ENCODE measurements at regions not wholly inside any gene's neighbourhood (a gene's known extent, or its start where the extent isn't known, plus 50 kb on each side); places are given as distances from the start of the nearest gene placed in this dataset.

DNA sequence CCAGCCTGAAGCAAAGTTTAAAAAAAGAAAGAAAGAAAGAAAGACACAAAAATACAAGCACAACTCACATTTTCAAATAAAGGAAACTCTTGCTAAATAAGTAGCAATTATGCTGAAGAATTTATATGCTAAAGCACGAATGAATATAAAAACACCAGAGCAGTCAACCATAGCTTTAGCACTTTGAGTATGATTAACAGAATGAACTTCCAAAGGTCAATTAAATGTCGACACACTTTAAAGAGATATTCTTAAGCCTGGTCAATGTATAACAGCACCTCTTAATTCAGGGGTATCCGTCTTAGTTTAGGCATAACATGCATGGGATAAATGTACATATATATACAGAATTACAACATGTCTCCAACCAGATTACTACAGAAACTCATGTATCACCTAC, 125.9 kb downstream of the OGFRL1 start:
- 45 to 79% (median 68%) methylated on average over 3 of the region's 3 CpGs for WGBS, 3 donors
- H3K27ac ChIP-seq (ENCODE audit: low read depth, low read length): no peak overlapping the region

GRCh38 chr6:71419217-71420094, 130.8 kb downstream of the OGFRL1 start:
- H3K27ac ChIP-seq (ENCODE audit: low read depth, low read length): peak overlapping the region; percentile 69
- WGBS, 3 donors: 15 to 32% (median 23%) methylated on average over 36 of the region's 36 CpGs

DNA sequence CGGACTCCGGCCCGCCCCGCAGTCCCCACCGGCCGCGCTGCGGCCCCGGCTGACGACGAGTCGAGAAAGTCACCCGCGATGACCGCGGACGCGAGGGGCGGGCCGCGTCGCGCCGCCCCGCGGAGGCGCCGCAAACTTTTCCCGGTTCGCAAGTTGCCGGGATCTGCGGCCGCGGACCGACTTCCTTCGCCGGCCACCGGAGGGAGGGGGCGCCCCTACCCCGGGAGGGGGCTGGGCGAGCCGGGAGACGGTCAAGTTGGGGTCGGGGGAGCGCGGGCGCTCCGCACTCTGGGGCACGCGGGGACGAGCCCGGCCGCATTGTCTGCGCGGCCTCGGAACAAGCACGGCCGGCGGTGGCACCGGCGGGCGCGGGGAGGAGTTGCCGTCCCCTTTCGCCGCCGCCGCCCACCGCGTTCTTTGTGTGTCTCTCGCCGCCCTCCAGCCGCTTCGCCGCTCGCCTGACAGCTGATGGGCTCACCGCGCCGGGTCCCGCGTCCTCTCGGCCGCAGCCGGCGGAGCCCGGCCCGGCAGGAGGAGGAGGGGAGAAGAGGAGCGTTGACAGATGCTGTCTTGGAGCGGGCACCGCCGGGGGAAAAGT, 131.6 kb downstream of the OGFRL1 start:
- peak overlapping the region; percentile 69 for H3K27ac ChIP-seq (ENCODE audit: low read depth, low read length)
- WGBS, 3 donors: 1% methylated on average over 59 to 91 of the region's 91 CpGs

- 3 to 8% (median 5%) methylated on average over 44 to 46 of the region's 46 CpGs for WGBS, 3 donors
- peak overlapping the region; percentile 69 for H3K27ac ChIP-seq (ENCODE audit: low read depth, low read length)
Measured at GRCh38 chr6:71420693-71421328, 132.2 kb downstream of the OGFRL1 start.

GRCh38 chr6:71421611-71422010, 133.0 kb downstream of the OGFRL1 start:
- 81 to 91% (median 90%) methylated on average over 4 of the region's 4 CpGs for WGBS, 3 donors
- no peak overlapping the region for H3K27ac ChIP-seq (ENCODE audit: low read depth, low read length)

DNA sequence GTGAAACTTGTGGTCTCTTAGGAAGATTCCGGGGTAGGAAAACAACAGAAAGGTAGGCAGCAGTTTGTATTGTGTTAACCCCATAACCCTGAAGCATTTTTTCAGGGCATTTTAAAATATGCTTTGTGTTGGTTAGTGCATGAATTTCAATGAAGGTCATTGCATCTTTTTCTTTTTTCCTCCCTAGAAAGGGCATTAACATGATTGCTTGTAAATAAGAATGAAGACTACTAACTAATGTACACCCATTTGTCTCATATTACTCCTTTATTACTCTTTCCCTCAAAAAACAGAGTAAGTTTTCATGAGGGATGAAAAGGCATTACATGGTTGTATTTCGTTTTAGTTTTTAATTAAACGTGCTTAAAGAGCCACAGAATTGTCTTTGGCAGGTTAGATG, 141.4 kb downstream of the OGFRL1 start:
- WGBS, 3 donors: 68 to 83% (median 82%) methylated on average over 3 of the region's 3 CpGs
- H3K27ac ChIP-seq (ENCODE audit: low read depth, low read length): no peak overlapping the region

DNA sequence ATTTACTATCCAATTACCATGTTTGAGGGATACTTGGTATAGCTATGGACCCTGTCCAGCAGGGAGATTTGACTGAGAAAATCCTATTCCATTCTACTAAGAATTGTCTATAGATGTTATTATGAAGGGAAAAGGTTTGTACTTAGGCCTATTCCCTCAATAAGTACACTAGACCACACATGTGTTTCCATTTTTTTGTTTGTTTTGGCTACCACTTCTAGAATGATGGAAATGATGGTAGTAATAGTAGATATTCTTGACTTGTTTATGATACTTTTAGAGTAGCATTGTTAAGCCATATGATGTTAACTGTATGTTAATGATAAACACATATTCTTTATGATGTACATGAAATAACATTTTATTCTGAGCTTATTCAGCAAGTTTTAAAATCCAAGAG, 144.8 kb downstream of the OGFRL1 start:
- no peak overlapping the region for H3K27ac ChIP-seq (ENCODE audit: low read depth, low read length)

- H3K27ac ChIP-seq (ENCODE audit: low read depth, low read length): no peak overlapping the region
- WGBS, 3 donors: 61 to 71% (median 63%) methylated on average over 4 of the region's 4 CpGs
Measured at GRCh38 chr6:71444222-71444621, 155.6 kb downstream of the OGFRL1 start.

GRCh38 chr6:71446057-71446456, 157.4 kb downstream of the OGFRL1 start:
- H3K27ac ChIP-seq (ENCODE audit: low read depth, low read length): no peak overlapping the region
- WGBS, 3 donors: 56 to 75% (median 57%) methylated on average over 2 of the region's 2 CpGs

DNA sequence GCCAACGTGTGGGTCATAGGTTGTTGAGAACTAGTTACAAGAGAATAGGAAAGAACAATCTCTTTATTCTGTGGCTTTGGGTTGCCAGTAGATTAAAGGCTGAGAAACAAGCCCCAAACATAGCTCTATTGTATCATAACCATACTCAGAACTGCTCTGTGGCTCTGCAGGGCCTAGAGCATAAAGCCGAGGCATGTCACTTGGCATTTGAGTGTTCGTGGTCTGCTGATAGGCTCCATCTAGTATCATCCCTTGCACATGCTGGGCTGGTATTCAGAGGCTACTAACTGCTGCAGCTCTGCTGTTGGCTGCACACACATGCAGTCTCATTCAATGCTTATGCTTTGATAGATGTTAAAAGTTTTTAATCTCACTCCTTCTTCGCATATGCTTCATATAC, 157.9 kb downstream of the OGFRL1 start:
- WGBS, 3 donors: 71 to 77% (median 72%) methylated on average over 4 of the region's 4 CpGs
- no peak overlapping the region for H3K27ac ChIP-seq (ENCODE audit: low read depth, low read length)

- WGBS, 3 donors: 61 to 72% (median 68%) methylated on average over 5 of the region's 5 CpGs
- H3K27ac ChIP-seq (ENCODE audit: low read depth, low read length): no peak overlapping the region
Measured at GRCh38 chr6:71452697-71453370, 164.2 kb downstream of the OGFRL1 start.

DNA sequence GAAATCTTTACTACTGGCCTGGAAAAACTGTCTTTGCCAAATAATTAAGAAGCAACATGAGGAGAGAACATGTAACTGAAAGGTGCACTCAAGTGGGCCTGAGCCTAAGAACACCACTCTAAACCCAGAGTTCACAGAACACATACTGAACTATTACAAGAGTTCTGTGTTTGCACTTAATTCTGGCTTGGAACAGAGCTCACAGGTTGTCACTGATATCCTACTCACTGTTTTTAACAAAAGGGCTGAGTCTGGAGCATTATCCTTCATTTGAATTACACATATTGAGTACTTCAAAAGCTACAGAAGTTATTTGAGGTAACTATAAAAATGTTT, 164.7 kb downstream of the OGFRL1 start:
- no peak overlapping the region for H3K27ac ChIP-seq (ENCODE audit: low read depth, low read length)

- 52 to 59% (median 53%) methylated on average over 1 of the region's 1 CpG for WGBS, 3 donors
- H3K27ac ChIP-seq (ENCODE audit: low read depth, low read length): no peak overlapping the region
Measured at GRCh38 chr6:71454056-71454455, 165.4 kb downstream of the OGFRL1 start.

DNA sequence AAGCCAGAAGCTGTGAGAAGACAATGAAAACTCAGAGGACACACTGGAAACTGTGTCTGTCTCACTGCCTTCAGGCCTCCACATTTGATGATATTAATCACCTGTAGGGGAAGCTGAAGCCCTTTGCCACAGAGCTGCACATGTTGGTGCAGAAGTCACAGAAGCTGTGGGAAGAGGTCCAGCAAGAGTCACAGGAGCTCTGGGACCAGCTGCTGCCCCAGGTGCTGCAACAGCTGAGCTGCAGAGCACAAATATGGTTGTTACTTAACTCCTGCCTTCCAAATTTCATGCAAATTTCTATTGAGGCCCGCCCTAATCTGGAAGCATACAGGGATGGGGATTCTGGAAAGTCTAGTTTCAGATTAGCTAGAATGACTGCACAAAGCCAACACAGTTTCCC, 169.3 kb downstream of the OGFRL1 start:
- 86 to 94% (median 88%) methylated on average over 1 of the region's 1 CpG for WGBS, 3 donors
- no peak overlapping the region for H3K27ac ChIP-seq (ENCODE audit: low read depth, low read length)

GRCh38 chr6:71459162-71459561, 170.6 kb downstream of the OGFRL1 start:
- no peak overlapping the region for H3K27ac ChIP-seq (ENCODE audit: low read depth, low read length)
- WGBS, 3 donors: 83 to 94% (median 93%) methylated on average over 2 of the region's 2 CpGs

- WGBS, 3 donors: 80 to 97% (median 95%) methylated on average over 3 of the region's 3 CpGs
- H3K27ac ChIP-seq (ENCODE audit: low read depth, low read length): no peak overlapping the region
Measured at GRCh38 chr6:71460933-71461332, 172.3 kb downstream of the OGFRL1 start.

DNA sequence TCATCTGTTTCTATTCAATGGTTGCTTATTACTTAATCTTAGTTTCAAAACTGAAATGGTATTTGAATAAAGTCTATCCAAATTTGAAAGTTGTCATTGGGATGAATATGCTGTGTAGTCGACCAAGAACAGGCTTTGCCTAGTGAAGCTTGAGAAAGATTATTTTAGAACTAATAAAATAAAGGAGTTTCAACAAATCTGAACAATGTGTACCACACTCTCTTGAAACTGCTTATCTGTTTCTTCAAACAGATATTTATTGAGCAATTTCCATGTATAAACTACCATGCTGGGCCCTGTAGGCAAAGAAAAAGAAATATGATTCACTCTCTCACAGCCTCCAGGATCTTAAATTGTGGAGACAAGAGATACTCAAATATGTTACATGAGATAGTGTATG, 174.4 kb downstream of the OGFRL1 start:
- WGBS, 3 donors: 57 to 82% (median 78%) methylated on average over 1 of the region's 1 CpG

GRCh38 chr6:71465096-71465495, 176.5 kb downstream of the OGFRL1 start:
- no peak overlapping the region for H3K27ac ChIP-seq (ENCODE audit: low read depth, low read length)
- WGBS, 3 donors: 45 to 55% (median 45%) methylated on average over 1 of the region's 1 CpG

More for the DNA sequence above, 174.4 kb downstream of the OGFRL1 start:
- H3K27ac ChIP-seq (ENCODE audit: low read depth, low read length): no peak overlapping the region

DNA sequence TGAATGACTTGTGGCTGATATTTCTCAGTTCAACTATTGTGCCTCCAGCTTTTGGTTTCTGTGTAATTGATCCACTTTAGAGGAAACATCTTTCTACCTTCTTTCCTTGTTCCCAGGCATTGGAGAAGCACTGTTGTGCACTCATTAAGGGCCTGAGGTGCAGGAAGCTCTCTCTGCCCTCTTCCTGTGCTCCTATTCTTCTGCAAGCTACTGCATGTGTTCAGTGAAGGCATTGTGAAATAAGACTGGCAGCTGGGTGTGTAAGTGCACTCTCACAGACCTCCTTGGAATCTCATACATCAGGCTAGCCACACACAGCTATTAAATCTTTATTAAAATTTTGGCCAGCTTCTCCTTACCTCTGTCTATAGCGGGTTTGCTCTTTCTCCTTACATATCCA, 177.8 kb downstream of the OGFRL1 start:
- 91 to 96% (median 94%) methylated on average over 1 of the region's 1 CpG for WGBS, 3 donors

More for the DNA sequence above, 177.8 kb downstream of the OGFRL1 start:
- H3K27ac ChIP-seq (ENCODE audit: low read depth, low read length): no peak overlapping the region
